KMS-11 (cell line): ENCODE measurements at regions not wholly inside any gene's neighbourhood (a gene's known extent, or its start where the extent isn't known, plus 50 kb on each side); places are given as distances from the start of the nearest gene placed in this dataset.

ENCODE experiments used
- H2AFZ ChIP-seq: fragments of 200-600 bp; sonication (generic); 2 replicates; pipeline ENCODE4 v1.6.1; 2016; ENCODE audit warnings: antibody characterized with exemption, mixed run types, low read depth
- H3K27ac ChIP-seq: fragments of 200-600 bp; sonication (generic); 2 replicates; pipeline ENCODE4 v1.6.1; 2016; ENCODE audit warnings: mild to moderate bottlenecking, mixed run types
- H3K27me3 ChIP-seq: fragments of 200-600 bp; sonication (generic); 2 replicates; pipeline ENCODE4 v1.6.1; 2017; ENCODE audit warnings: mild to moderate bottlenecking, low read depth, mixed run types, moderate library complexity; ENCODE audit not compliant: insufficient read depth
- H3K36me3 ChIP-seq: fragments of 200-600 bp; sonication (generic); 2 replicates; pipeline ENCODE4 v1.6.1; 2017; ENCODE audit warnings: mild to moderate bottlenecking, mixed run types; ENCODE audit not compliant: insufficient read depth
- H3K4me1 ChIP-seq: fragments of 200-600 bp; sonication (generic); 2 replicates; pipeline ENCODE4 v1.6.1; 2016; ENCODE audit warnings: mild to moderate bottlenecking, low read depth, mixed run types; ENCODE audit not compliant: poor library complexity, severe bottlenecking
- H3K4me2 ChIP-seq: fragments of 200-600 bp; sonication (generic); 2 replicates; pipeline ENCODE4 v1.7.0; 2016; ENCODE audit warnings: mild to moderate bottlenecking, mixed run types
- H3K4me3 ChIP-seq: fragments of 200-600 bp; sonication (generic); IDR thresholded peaks from 2 replicates; pipeline ENCODE4 v1.6.1; 2017; ENCODE audit warnings: low read depth, low read length, mixed read lengths; ENCODE audit not compliant: insufficient read depth
- H3K79me2 ChIP-seq: fragments of 200-600 bp; sonication (generic); 2 replicates; pipeline ENCODE4 v1.6.1; 2016; ENCODE audit warnings: low read depth, mixed run types; ENCODE audit not compliant: insufficient read depth
- H3K9ac ChIP-seq: fragments of 200-600 bp; sonication (generic); 2 replicates; pipeline ENCODE4 v1.6.1; 2016; ENCODE audit warnings: mild to moderate bottlenecking, mixed run types
- H4K20me1 ChIP-seq: fragments of 200-600 bp; sonication (generic); 2 replicates; pipeline ENCODE4 v1.6.1; 2016; ENCODE audit warnings: mild to moderate bottlenecking, mixed run types; ENCODE audit not compliant: insufficient read depth
- TF ChIP-seq, protein P1 (sequence below): fragments of 200-600 bp; sonication (generic); conservative IDR thresholded peaks from 2 replicates; pipeline ENCODE4 v1.6.1; 2017; ENCODE audit warnings: low read depth, mild to moderate bottlenecking, antibody characterized with exemption, low read length, moderate library complexity, mixed read lengths

GRCh38 chr10:8294779-8295178 lies 240.3 kb downstream of the GATA3 start:
- TF ChIP-seq, protein P1, sequence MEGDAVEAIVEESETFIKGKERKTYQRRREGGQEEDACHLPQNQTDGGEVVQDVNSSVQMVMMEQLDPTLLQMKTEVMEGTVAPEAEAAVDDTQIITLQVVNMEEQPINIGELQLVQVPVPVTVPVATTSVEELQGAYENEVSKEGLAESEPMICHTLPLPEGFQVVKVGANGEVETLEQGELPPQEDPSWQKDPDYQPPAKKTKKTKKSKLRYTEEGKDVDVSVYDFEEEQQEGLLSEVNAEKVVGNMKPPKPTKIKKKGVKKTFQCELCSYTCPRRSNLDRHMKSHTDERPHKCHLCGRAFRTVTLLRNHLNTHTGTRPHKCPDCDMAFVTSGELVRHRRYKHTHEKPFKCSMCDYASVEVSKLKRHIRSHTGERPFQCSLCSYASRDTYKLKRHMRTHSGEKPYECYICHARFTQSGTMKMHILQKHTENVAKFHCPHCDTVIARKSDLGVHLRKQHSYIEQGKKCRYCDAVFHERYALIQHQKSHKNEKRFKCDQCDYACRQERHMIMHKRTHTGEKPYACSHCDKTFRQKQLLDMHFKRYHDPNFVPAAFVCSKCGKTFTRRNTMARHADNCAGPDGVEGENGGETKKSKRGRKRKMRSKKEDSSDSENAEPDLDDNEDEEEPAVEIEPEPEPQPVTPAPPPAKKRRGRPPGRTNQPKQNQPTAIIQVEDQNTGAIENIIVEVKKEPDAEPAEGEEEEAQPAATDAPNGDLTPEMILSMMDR, result no peak
- Histone ChIP-seq H3K4me3 (no peak overlapping the region), H3K9ac (no peak overlapping the region), H3K4me1 (no peaks in the 10 kb centered on the region), H2AFZ (no peak overlapping the region), H3K27me3 (no peaks in the 10 kb centered on the region), H3K4me2 (no peak overlapping the region), H3K36me3 (no peaks in the 10 kb centered on the region), H3K79me2 (no peaks in the 10 kb centered on the region), H3K27ac (no peak overlapping the region), H4K20me1 (no peaks in the 10 kb centered on the region)

DNA sequence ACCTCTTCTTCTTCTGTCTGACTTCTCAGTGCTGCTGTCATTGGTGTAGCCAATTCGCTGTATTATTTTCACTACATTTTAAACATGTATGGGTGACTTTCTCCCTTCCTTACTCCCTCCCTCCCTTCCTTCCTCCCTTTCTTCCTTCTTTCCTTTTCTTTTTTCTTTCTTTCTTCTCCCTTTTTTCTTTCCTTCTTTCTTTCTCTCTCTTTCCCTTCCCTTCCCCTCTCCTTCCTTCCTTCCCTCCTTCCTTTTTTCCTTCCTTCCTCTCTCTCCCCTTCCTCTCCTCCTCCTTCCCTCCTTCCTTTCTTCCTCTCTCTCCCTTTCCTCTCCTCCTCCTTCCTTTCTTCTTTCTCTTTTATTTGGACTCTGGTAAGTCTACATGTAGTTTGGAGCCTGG lies 240.8 kb downstream of the GATA3 start:
- TF ChIP-seq, protein P1, result no peak
- H3K36me3 ChIP-seq, result no peaks in the 10 kb centered on the region
- no peaks in the 10 kb centered on the region for H4K20me1 ChIP-seq

GRCh38 chr10:8296090-8296733 lies 241.7 kb downstream of the GATA3 start:
- no peak overlapping the region for H2AFZ ChIP-seq
- H3K4me2 ChIP-seq, result no peak overlapping the region

More for the DNA sequence above, 240.8 kb downstream of the GATA3 start:
- Histone ChIP-seq H3K27me3 (no peaks in the 10 kb centered on the region), H3K27ac (no peak overlapping the region), H3K79me2 (no peaks in the 10 kb centered on the region), H3K9ac (no peak overlapping the region), H3K4me1 (no peaks in the 10 kb centered on the region), H2AFZ (no peak overlapping the region), H3K4me2 (no peak overlapping the region), H3K4me3 (no peak overlapping the region)

GRCh38 chr10:8296734-8297101 lies 242.2 kb downstream of the GATA3 start:
- TF ChIP-seq, protein P1, result no peak
- H3K4me2 ChIP-seq, result no peak overlapping the region
- no peaks in the 10 kb centered on the region for H3K36me3 ChIP-seq
- H3K4me1 ChIP-seq, result no peaks in the 10 kb centered on the region
- no peak overlapping the region for H2AFZ ChIP-seq
- no peaks in the 10 kb centered on the region for H4K20me1 ChIP-seq
- no peak overlapping the region for H3K9ac ChIP-seq
- H3K4me3 ChIP-seq, result no peak overlapping the region
- H3K79me2 ChIP-seq, result no peaks in the 10 kb centered on the region
- H3K27ac ChIP-seq, result no peak overlapping the region
- H3K27me3 ChIP-seq, result no peaks in the 10 kb centered on the region

More at GRCh38 chr10:8296090-8296733, 241.7 kb downstream of the GATA3 start:
- Histone ChIP-seq H3K27me3 (no peaks in the 10 kb centered on the region), H3K36me3 (no peaks in the 10 kb centered on the region), H3K4me3 (no peak overlapping the region), H3K79me2 (no peaks in the 10 kb centered on the region), H3K27ac (no peak overlapping the region), H4K20me1 (no peaks in the 10 kb centered on the region), H3K4me1 (no peaks in the 10 kb centered on the region), H3K9ac (no peak overlapping the region)
- TF ChIP-seq, protein P1, result no peak
